ENCODE measurements at regions not wholly inside any gene's neighbourhood (a gene's known extent, or its start where the extent isn't known, plus 50 kb on each side); places are given as distances from the start of the nearest gene placed in this dataset.
"Not testable (repeated sequence)": the region's sequence is repeated elsewhere in the genome, so short reads cannot be mapped to it uniquely, and the experiment has no call there.

GRCh38 chr2:95663471-95664441 is 72.0 kb downstream of the TRIM43 start:
- H3K9me1 ChIP-seq (replicated peaks; ENCODE audit: control insufficient read depth, extremely low read depth, insufficient read depth, low read length); H2AFZ ChIP-seq (ENCODE audit: low read depth, low read length); H3K36me3 ChIP-seq (ENCODE audit: control insufficient read depth in 2 of 2, extremely low read depth in 1 of 2, insufficient read depth in 2 of 2, low read length in 2 of 2); H3K4me3 ChIP-seq (replicated peaks in 1 of 3; ENCODE audit: insufficient read depth in 1 of 3, low read depth in 1 of 3, low read length in 3 of 3); FAIRE-seq; CTCF ChIA-PET; intact Hi-C loops (cut with micrococcal nuclease); DNase-seq (ENCODE audit: low read depth, low spot score); H3K27me3 ChIP-seq (ENCODE audit: control insufficient read depth in 2 of 2, insufficient read depth in 2 of 2, low read length in 2 of 2); POLR2A ChIA-PET; BruUV-seq (replicated peaks); H4K20me1 ChIP-seq (replicated peaks; ENCODE audit: control insufficient read depth, extremely low read depth, insufficient read depth, low read length); dilution Hi-C loops (cut with MboI; ENCODE audit: extremely low pct_ligation_motif_present, low sequenced_read_pairs); H3K79me2 ChIP-seq (ENCODE audit: control insufficient read depth, insufficient read depth, low read length); H3K4me2 ChIP-seq (ENCODE audit: insufficient read depth, low read length); H3K9me3 ChIP-seq (replicated peaks; ENCODE audit: control insufficient read depth, insufficient read depth, low read length); H3K4me1 ChIP-seq (ENCODE audit: control insufficient read depth, extremely low read depth, insufficient read depth, low read length); H3K9ac ChIP-seq (replicated peaks; ENCODE audit: extremely low read depth, insufficient read depth, low read length); H3K27ac ChIP-seq (ENCODE audit: insufficient read depth, low read depth, low read length): not testable (repeated sequence)

GRCh38 chr2:95666636-95667035 is 74.8 kb downstream of the TRIM43 start:
- POLR2A ChIA-PET; H3K4me2 ChIP-seq (ENCODE audit: insufficient read depth, low read length); H3K27me3 ChIP-seq (ENCODE audit: control insufficient read depth in 2 of 2, insufficient read depth in 2 of 2, low read length in 2 of 2); H3K79me2 ChIP-seq (ENCODE audit: control insufficient read depth, insufficient read depth, low read length); H3K4me1 ChIP-seq (ENCODE audit: control insufficient read depth, extremely low read depth, insufficient read depth, low read length); FAIRE-seq; intact Hi-C loops (cut with micrococcal nuclease); H3K9me1 ChIP-seq (replicated peaks; ENCODE audit: control insufficient read depth, extremely low read depth, insufficient read depth, low read length); H2AFZ ChIP-seq (ENCODE audit: low read depth, low read length); dilution Hi-C loops (cut with MboI; ENCODE audit: extremely low pct_ligation_motif_present, low sequenced_read_pairs); DNase-seq (ENCODE audit: low read depth, low spot score); H3K9me3 ChIP-seq (replicated peaks; ENCODE audit: control insufficient read depth, insufficient read depth, low read length); H3K9ac ChIP-seq (replicated peaks; ENCODE audit: extremely low read depth, insufficient read depth, low read length); BruUV-seq (replicated peaks); H3K4me3 ChIP-seq (replicated peaks in 1 of 3; ENCODE audit: insufficient read depth in 1 of 3, low read depth in 1 of 3, low read length in 3 of 3); H3K27ac ChIP-seq (ENCODE audit: insufficient read depth, low read depth, low read length); H3K36me3 ChIP-seq (ENCODE audit: control insufficient read depth in 2 of 2, extremely low read depth in 1 of 2, insufficient read depth in 2 of 2, low read length in 2 of 2); CTCF ChIA-PET; H4K20me1 ChIP-seq (replicated peaks; ENCODE audit: control insufficient read depth, extremely low read depth, insufficient read depth, low read length): not testable (repeated sequence)

All from endothelial cell of umbilical vein (primary cell).